ENCODE measurements at regions not wholly inside any gene's neighbourhood (a gene's known extent, or its start where the extent isn't known, plus 50 kb on each side); places are given as distances from the start of the nearest gene placed in this dataset.

DNA sequence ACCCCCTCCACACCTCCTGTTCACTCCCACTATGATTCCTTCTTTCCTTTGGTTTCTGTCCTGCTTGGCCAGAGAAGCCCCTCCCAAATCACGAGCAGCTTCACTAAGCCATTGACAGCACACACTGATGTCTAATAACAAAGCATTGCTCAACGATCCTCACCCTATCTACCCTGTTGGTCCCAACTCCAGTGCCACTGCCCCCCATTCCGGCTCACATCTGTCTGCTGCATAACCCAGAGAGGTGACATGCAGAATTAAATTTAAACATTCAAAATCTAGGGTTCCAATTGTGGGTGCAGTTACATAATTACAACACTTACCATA lies 236.9 kb downstream of the TTLL7 start:
- no peak for TF ChIP-seq CTCF (IDR thresholded peaks at IDR 0.05)
- TF ChIP-seq POLR2A (IDR thresholded peaks at IDR 0.05): no peak
- TF ChIP-seq EP300 (IDR thresholded peaks at IDR 0.05; ENCODE audit: low read depth): no peak
- no peak for TF ChIP-seq POLR2AphosphoS5 (IDR thresholded peaks at IDR 0.05)
